C4-2B (cell line): ENCODE measurements at regions not wholly inside any gene's neighbourhood (a gene's known extent, or its start where the extent isn't known, plus 50 kb on each side); places are given as distances from the start of the nearest gene placed in this dataset.

Experiments used
- H3K27ac ChIP-seq: fragments of 450-650 bp; 2 replicates; pipeline ENCODE4 v1.5.1; 2017
- CTCF ChIP-seq: fragments of 450-650 bp; conservative IDR thresholded peaks from 2 replicates; pipeline ENCODE4 v1.5.1; 2017; ENCODE audit warnings: mild to moderate bottlenecking
- ZFX ChIP-seq: fragments of 450-650 bp; IDR thresholded peaks from 2 replicates; pipeline ENCODE4 v1.6.1; 2017

GRCh38 chr9:23497137-23497504 lies 328.9 kb downstream of the ELAVL2 start:
- no peak overlapping the region for H3K27ac ChIP-seq
- no peak for TF ChIP-seq ZFX
- TF ChIP-seq CTCF, result no peak

- TF ChIP-seq CTCF (no peak), ZFX (no peak)
- no peak overlapping the region for H3K27ac ChIP-seq
Observed at GRCh38 chr9:23502004-23502403, 324.0 kb downstream of the ELAVL2 start.

GRCh38 chr9:23522952-23523351 lies 303.1 kb downstream of the ELAVL2 start:
- H3K27ac ChIP-seq, result no peak overlapping the region
- TF ChIP-seq CTCF, result no peak
- TF ChIP-seq ZFX, result no peak

- no peak for TF ChIP-seq CTCF
- TF ChIP-seq ZFX, result no peak
- no peak overlapping the region for H3K27ac ChIP-seq
Observed at GRCh38 chr9:23524607-23525155, 301.4 kb downstream of the ELAVL2 start.

GRCh38 chr9:23526806-23527205 lies 299.2 kb downstream of the ELAVL2 start:
- H3K27ac ChIP-seq, result no peak overlapping the region
- TF ChIP-seq CTCF, result no peak
- TF ChIP-seq ZFX, result no peak

- no peak overlapping the region for H3K27ac ChIP-seq
- TF ChIP-seq CTCF (no peak), ZFX (no peak)
Observed at GRCh38 chr9:23532282-23532681, 293.8 kb downstream of the ELAVL2 start.

GRCh38 chr9:23537192-23538066 lies 288.6 kb downstream of the ELAVL2 start:
- no peak overlapping the region for H3K27ac ChIP-seq
- TF ChIP-seq CTCF (no peak), ZFX (no peak)
